IMR-90 (cell line): ENCODE measurements at regions not wholly inside any gene's neighbourhood (a gene's known extent, or its start where the extent isn't known, plus 50 kb on each side); places are given as distances from the start of the nearest gene placed in this dataset.

Source experiments
- ATAC-seq: fragments of 200-7000 bp; cut with Tn5 transposase; 2 replicates; pipeline ENCODE4 v1.9.1; 2020; ENCODE audit warnings: low read depth, mild to moderate bottlenecking, moderate library complexity
- BruUV-seq: library from RNA; stranded (reverse); fragments of 400-500 nt; replicated peaks from 2 replicates; lab custom pipeline; 2021; lab: Mats Ljungman, UMichigan
- CTCF ChIA-PET: fragments of 300-600 bp; formaldehyde crosslinking; extraction: SDS; loops from one replicate; lab custom pipeline; 2021; ENCODE audit warnings: antibody characterized with exemption; lab: Yijun Ruan, JAX
- POLR2A ChIA-PET: fragments of 300-600 bp; sonication (Branson Sonifier 250); formaldehyde crosslinking; loops from one replicate; lab custom pipeline; 2022; ENCODE audit warnings: antibody characterized with exemption; ENCODE audit not compliant: unreplicated experiment; lab: Charles Lee
- DNase-seq: peaks from one replicate; pipeline ENCODE4 v3.0.0; 2013
- H2AFZ ChIP-seq: replicated peaks from 2 replicates; pipeline ENCODE3; 2013; ENCODE audit warnings: low read length, mild to moderate bottlenecking; ENCODE audit not compliant: poor library complexity
- H2AK5ac ChIP-seq: 2 replicates; pipeline ENCODE4 v1.6.1; 2013; ENCODE audit warnings: low read depth, low read length, inconsistent platforms
- H2AK9ac ChIP-seq: replicated peaks from 2 replicates; pipeline ENCODE3; 2013; ENCODE audit warnings: mild to moderate bottlenecking, low read depth, low read length, moderate library complexity; ENCODE audit not compliant: poor library complexity
- H2BK120ac ChIP-seq: 2 replicates; pipeline ENCODE4 v1.6.1; 2013; ENCODE audit warnings: low read depth, low read length, inconsistent platforms
- H2BK15ac ChIP-seq: 3 replicates; pipeline ENCODE4 v1.6.1; 2013; ENCODE audit warnings: low read depth, low read length, inconsistent platforms
- H2BK20ac ChIP-seq: 2 replicates; pipeline ENCODE4 v1.6.1; 2013; ENCODE audit warnings: low read depth, mild to moderate bottlenecking, inconsistent platforms, low read length, moderate library complexity
- H2BK5ac ChIP-seq: 2 replicates; pipeline ENCODE4 v1.6.1; 2013; ENCODE audit warnings: mild to moderate bottlenecking, low read depth, low read length, inconsistent platforms; ENCODE audit not compliant: poor library complexity, severe bottlenecking
- H3K14ac ChIP-seq: replicated peaks from 2 replicates; pipeline ENCODE4 v1.6.1; 2013; ENCODE audit warnings: low read depth, low read length, inconsistent platforms
- H3K18ac ChIP-seq: 2 replicates; pipeline ENCODE4 v1.6.1; 2013; ENCODE audit warnings: low read depth, low read length, control low read depth
- H3K23ac ChIP-seq: 2 replicates; pipeline ENCODE4 v1.6.1; 2013; ENCODE audit warnings: low read depth, low read length, inconsistent platforms
- H3K27ac ChIP-seq: 2 replicates; pipeline ENCODE4 v1.5.1; 2013; ENCODE audit warnings: mild to moderate bottlenecking, control low read depth, low read length; ENCODE audit not compliant: insufficient read depth
- H3K27me3 ChIP-seq: 2 replicates; pipeline ENCODE4 v1.6.1; 2013; ENCODE audit warnings: low read length; ENCODE audit not compliant: control insufficient read depth, insufficient read depth
- H3K36me3 ChIP-seq: 2 replicates; pipeline ENCODE4 v1.6.1; 2013; ENCODE audit warnings: low read length, mixed read lengths; ENCODE audit not compliant: control insufficient read depth, insufficient read depth
- H3K4ac ChIP-seq: 2 replicates; pipeline ENCODE4 v1.6.1; 2013; ENCODE audit warnings: low read depth, low read length, inconsistent platforms
- H3K4me1 ChIP-seq: 2 replicates; pipeline ENCODE4 v1.6.1; 2013; ENCODE audit warnings: low read length, mixed read lengths; ENCODE audit not compliant: control insufficient read depth, insufficient read depth
- H3K4me2 ChIP-seq: 2 replicates; pipeline ENCODE4 v1.6.1; 2013; ENCODE audit warnings: low read depth, mild to moderate bottlenecking, control low read depth, low read length, moderate library complexity
- H3K4me3 ChIP-seq: 2 replicates; pipeline ENCODE4 v1.5.1; 2013; ENCODE audit warnings: low read depth, mild to moderate bottlenecking, control low read depth, low read length, moderate library complexity; ENCODE audit not compliant: insufficient read depth
- H3K56ac ChIP-seq: 2 replicates; pipeline ENCODE4 v1.6.1; 2013; ENCODE audit warnings: low read length, inconsistent platforms; ENCODE audit not compliant: insufficient read depth; ENCODE audit errors: extremely low read depth
- H3K79me1 ChIP-seq, 2 experiments: 2 replicates each; pipeline ENCODE4 v1.6.1; 2013; ENCODE audit warnings: low read length in 2 of 2, inconsistent platforms in 1 of 2, low read depth in 1 of 2
- H3K9ac ChIP-seq: 2 replicates; pipeline ENCODE4 v1.6.1; 2013; ENCODE audit warnings: low read depth, low read length, control low read depth
- H3K9me1 ChIP-seq: 2 replicates; pipeline ENCODE4 v1.6.1; 2013; ENCODE audit warnings: low read length, inconsistent platforms; ENCODE audit not compliant: insufficient read depth
- H3K9me3 ChIP-seq: 2 replicates; pipeline ENCODE4 v1.6.1; 2013; ENCODE audit warnings: low read length; ENCODE audit not compliant: control insufficient read depth, insufficient read depth
- H4K20me1 ChIP-seq: 2 replicates; pipeline ENCODE4 v1.6.1; 2013; ENCODE audit warnings: low read length, inconsistent platforms; ENCODE audit not compliant: insufficient read depth
- H4K5ac ChIP-seq: 2 replicates; pipeline ENCODE4 v1.6.1; 2013; ENCODE audit warnings: mild to moderate bottlenecking, low read depth, low read length, control low read depth
- H4K8ac ChIP-seq, 2 experiments: 2 replicates each; pipeline ENCODE4 v1.6.1; 2013; ENCODE audit warnings: low read depth in 2 of 2, low read length in 2 of 2, control low read depth in 1 of 2, inconsistent platforms in 1 of 2
- H4K91ac ChIP-seq: 2 replicates; pipeline ENCODE4 v1.6.1; 2013; ENCODE audit warnings: low read depth, low read length, inconsistent platforms; ENCODE audit not compliant: insufficient read depth
- BHLHE40 ChIP-seq: fragments of 150-350 bp; IDR thresholded peaks from 2 replicates; pipeline ENCODE4 v1.6.1; 2016; ENCODE audit warnings: mild to moderate bottlenecking, low read depth, low read length
- FOS ChIP-seq: fragments of 150-350 bp; IDR thresholded peaks from 2 replicates; pipeline ENCODE4 v1.6.1; 2016; ENCODE audit warnings: low read depth, low read length
- NFE2L2 ChIP-seq: fragments of 150-350 bp; IDR thresholded peaks from 2 replicates; pipeline ENCODE4 v1.6.1; 2016; ENCODE audit warnings: low read depth, mild to moderate bottlenecking, low read length
- POLR2A ChIP-seq: IDR thresholded peaks from 2 replicates; pipeline ENCODE4 v1.6.1; 2012; ENCODE audit warnings: mild to moderate bottlenecking, low read depth, low read length
- RAD21 ChIP-seq: IDR thresholded peaks from 2 replicates; pipeline ENCODE4 v1.6.1; 2012; ENCODE audit warnings: low read length, improper control_type of control experiment
- RFX5 ChIP-seq: IDR thresholded peaks from 2 replicates; pipeline ENCODE4 v1.8.0; 2012; ENCODE audit warnings: low read depth, mild to moderate bottlenecking, low read length, moderate library complexity
- WGBS, 2 experiments: methylation state at CpG; one replicate each; pipeline versions ENCODE4 v1.1.5 to v1.1.7; 2013; ENCODE audit warnings: missing lambda C conversion rate in 2 of 2; ENCODE audit not compliant: insufficient read length in 1 of 2; ENCODE audit errors: extremely low coverage in 2 of 2; 5-methylcytosine and 5-hydroxymethylcytosine counted together
- dilution Hi-C: fragments of 300-500 bp; cut with HindIII; formaldehyde crosslinking; loops from one replicate; pipeline ENCODE4 v1.14.3; 2018; ENCODE audit warnings: low sequenced_read_pairs; ENCODE audit not compliant: unreplicated experiment
- in situ Hi-C: fragments of 300-500 bp; cut with MboI; formaldehyde crosslinking; loops from 3 replicates; pipeline ENCODE4 v1.14.3; 2019; ENCODE audit warnings: low sequenced_read_pairs, inconsistent platforms, mixed read lengths
- intact Hi-C: fragments of 100-400 bp; cut with micrococcal nuclease; formaldehyde crosslinking; loops from 2 replicates; pipeline ENCODE4 v1.10.0; 2022
- TF ChIP-seq, protein P1 (sequence below): conservative IDR thresholded peaks from 2 replicates; pipeline ENCODE4 v1.5.1; 2012; ENCODE audit warnings: mild to moderate bottlenecking, low read depth, low read length, improper control_type of control experiment
- TF ChIP-seq, protein P2 (sequence below): fragments of 150-350 bp; IDR thresholded peaks from 2 replicates; pipeline ENCODE4 v1.6.1; 2016; ENCODE audit warnings: low read depth, mild to moderate bottlenecking, low read length, moderate library complexity, borderline replicate concordance
- TF ChIP-seq, protein P3 (sequence below): fragments of 150-350 bp; IDR thresholded peaks from 2 replicates; pipeline ENCODE4 v1.6.1; 2017; ENCODE audit warnings: mild to moderate bottlenecking, antibody characterized with exemption, low read length, low read depth

GRCh38 chr2:67583185-67583584, 186.1 kb downstream of the ETAA1 start:
- in situ Hi-C loops, result no loop called here
- Histone ChIP-seq H3K4me1 (peaks cover 2% of the 10 kb centered on the region; the same call in 1 of the 2 replicates), H2AK9ac (no peak overlapping the region), H2AFZ (no peak overlapping the region), H3K36me3 (no peaks in the 10 kb centered on the region), H3K4me2 (no peak overlapping the region), H2AK5ac (no peak overlapping the region), H4K5ac (no peak overlapping the region), H3K9me1 (peaks cover 4% of the 10 kb centered on the region), H3K4ac (no peak overlapping the region), H3K9me3 (peaks cover 17% of the 10 kb centered on the region), H3K56ac (no peak overlapping the region), H2BK15ac (no peak overlapping the region), H3K23ac (no peak overlapping the region), H2BK5ac (no peak overlapping the region), H4K20me1 (no peaks in the 10 kb centered on the region), H3K18ac (no peak overlapping the region), H3K9ac (no peak overlapping the region), H3K79me1 (no peaks in the 10 kb centered on the region), H2BK20ac (no peak overlapping the region), H3K14ac (no peak overlapping the region), H3K27ac (no peak overlapping the region), H4K91ac (no peak overlapping the region), H4K8ac (no peak overlapping the region), H2BK120ac (no peak overlapping the region), H3K4me3 (no peak overlapping the region), H3K27me3 (no peaks in the 10 kb centered on the region)
- WGBS, 2 experiments, result no CpG with 5 or more reads among the region's 2 CpGs
- ATAC-seq (no peak), DNase-seq (no peak)
- BruUV-seq, result no TSS peak
- TF ChIP-seq FOS (no peak), RAD21 (no peak), RFX5 (no peak), BHLHE40 (no peak), NFE2L2 (no peak), POLR2A (no peak)
- TF ChIP-seq, protein P1, sequence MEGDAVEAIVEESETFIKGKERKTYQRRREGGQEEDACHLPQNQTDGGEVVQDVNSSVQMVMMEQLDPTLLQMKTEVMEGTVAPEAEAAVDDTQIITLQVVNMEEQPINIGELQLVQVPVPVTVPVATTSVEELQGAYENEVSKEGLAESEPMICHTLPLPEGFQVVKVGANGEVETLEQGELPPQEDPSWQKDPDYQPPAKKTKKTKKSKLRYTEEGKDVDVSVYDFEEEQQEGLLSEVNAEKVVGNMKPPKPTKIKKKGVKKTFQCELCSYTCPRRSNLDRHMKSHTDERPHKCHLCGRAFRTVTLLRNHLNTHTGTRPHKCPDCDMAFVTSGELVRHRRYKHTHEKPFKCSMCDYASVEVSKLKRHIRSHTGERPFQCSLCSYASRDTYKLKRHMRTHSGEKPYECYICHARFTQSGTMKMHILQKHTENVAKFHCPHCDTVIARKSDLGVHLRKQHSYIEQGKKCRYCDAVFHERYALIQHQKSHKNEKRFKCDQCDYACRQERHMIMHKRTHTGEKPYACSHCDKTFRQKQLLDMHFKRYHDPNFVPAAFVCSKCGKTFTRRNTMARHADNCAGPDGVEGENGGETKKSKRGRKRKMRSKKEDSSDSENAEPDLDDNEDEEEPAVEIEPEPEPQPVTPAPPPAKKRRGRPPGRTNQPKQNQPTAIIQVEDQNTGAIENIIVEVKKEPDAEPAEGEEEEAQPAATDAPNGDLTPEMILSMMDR, result no peak
- TF ChIP-seq, protein P2, sequence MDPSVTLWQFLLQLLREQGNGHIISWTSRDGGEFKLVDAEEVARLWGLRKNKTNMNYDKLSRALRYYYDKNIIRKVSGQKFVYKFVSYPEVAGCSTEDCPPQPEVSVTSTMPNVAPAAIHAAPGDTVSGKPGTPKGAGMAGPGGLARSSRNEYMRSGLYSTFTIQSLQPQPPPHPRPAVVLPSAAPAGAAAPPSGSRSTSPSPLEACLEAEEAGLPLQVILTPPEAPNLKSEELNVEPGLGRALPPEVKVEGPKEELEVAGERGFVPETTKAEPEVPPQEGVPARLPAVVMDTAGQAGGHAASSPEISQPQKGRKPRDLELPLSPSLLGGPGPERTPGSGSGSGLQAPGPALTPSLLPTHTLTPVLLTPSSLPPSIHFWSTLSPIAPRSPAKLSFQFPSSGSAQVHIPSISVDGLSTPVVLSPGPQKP, result no peak
- TF ChIP-seq, protein P3, sequence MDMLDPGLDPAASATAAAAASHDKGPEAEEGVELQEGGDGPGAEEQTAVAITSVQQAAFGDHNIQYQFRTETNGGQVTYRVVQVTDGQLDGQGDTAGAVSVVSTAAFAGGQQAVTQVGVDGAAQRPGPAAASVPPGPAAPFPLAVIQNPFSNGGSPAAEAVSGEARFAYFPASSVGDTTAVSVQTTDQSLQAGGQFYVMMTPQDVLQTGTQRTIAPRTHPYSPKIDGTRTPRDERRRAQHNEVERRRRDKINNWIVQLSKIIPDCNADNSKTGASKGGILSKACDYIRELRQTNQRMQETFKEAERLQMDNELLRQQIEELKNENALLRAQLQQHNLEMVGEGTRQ, result no peak
- ChIA-PET CTCF (no interaction called here), POLR2A (no interaction called here)
- intact Hi-C loops, result no loop called here
- dilution Hi-C loops, result no loop called here
